Upper lobe of left lung (tissue), 6 donors: ENCODE measurements at regions not wholly inside any gene's neighbourhood (a gene's known extent, or its start where the extent isn't known, plus 50 kb on each side); places are given as distances from the start of the nearest gene placed in this dataset.

Source experiments
- ATAC-seq, 2 donors: fragments of 200-7000 bp; cut with Tn5 transposase; one replicate each; pipeline ENCODE4 v1.9.1; 2022; ENCODE audit warnings: mild to moderate bottlenecking in 2 of 2, moderate library complexity in 2 of 2; ENCODE audit not compliant: low FRiP score in 2 of 2
- DNase-seq, 2 donors: peaks; one replicate each; pipeline ENCODE4 v3.0.0-alpha.2; 2019 to 2020
- H3K27ac ChIP-seq, 4 donors: fragments of 200-600 bp; sonication (generic); one replicate each; pipeline ENCODE4 v1.5.1; 2016 to 2019
- H3K27me3 ChIP-seq, 4 donors: fragments of 200-600 bp; sonication (generic); one replicate each; pipeline ENCODE4 v1.5.1; 2017 to 2019
- H3K36me3 ChIP-seq, 4 donors: fragments of 200-600 bp; sonication (generic); one replicate each; pipeline ENCODE4 v1.5.1; 2016 to 2019
- H3K4me1 ChIP-seq, 4 donors: fragments of 200-600 bp; sonication (generic); one replicate each; pipeline ENCODE4 v1.5.1; 2018 to 2019
- H3K4me3 ChIP-seq, 4 donors: fragments of 200-600 bp; sonication (generic); one replicate each; pipeline ENCODE4 v1.5.1; 2017 to 2019; ENCODE audit warnings: mild to moderate bottlenecking in 2 of 4, moderate library complexity in 1 of 4
- H3K9me3 ChIP-seq, 4 donors: fragments of 200-600 bp; sonication (generic); one replicate each; pipeline ENCODE4 v1.5.1; 2018 to 2019
- EP300 ChIP-seq, 4 donors: sonication (generic); formaldehyde crosslinking; IDR thresholded peaks; one replicate each; pipeline ENCODE4 v1.5.1; 2017; ENCODE audit warnings: antibody characterized with exemption in 4 of 4, control low read depth in 2 of 4
- POLR2A ChIP-seq, 4 donors: fragments of 450-650 bp; IDR thresholded peaks; one replicate each; pipeline ENCODE4 v1.5.1; 2016 to 2017; ENCODE audit warnings: antibody characterized with exemption in 4 of 4, mild to moderate bottlenecking in 2 of 4
- POLR2AphosphoS5 ChIP-seq, 2 donors: sonication (generic); formaldehyde crosslinking; IDR thresholded peaks; one replicate each; pipeline ENCODE4 v1.5.1; 2017; ENCODE audit warnings: antibody characterized with exemption in 2 of 2
- WGBS, 2 donors: methylation state at CpG; one replicate each; pipeline ENCODE4 v1.1.5; 2017 to 2018; 5-methylcytosine and 5-hydroxymethylcytosine counted together
- TF ChIP-seq, protein P1 (sequence below), 6 experiments: fragments of 450-650 bp in 4 of 6; fragments of 200-600 bp in 2 of 6; sonication (generic) in 2 of 6; IDR thresholded peaks; one replicate each; pipeline ENCODE4 v1.5.1; 2016 to 2019; ENCODE audit warnings: antibody characterized with exemption in 6 of 6
- donor health status: DM: no; HTN: no; CAD: no; lungs with moderate emphysema.
- donor health status: DM: no; HTN: yes; CAD: no; lungs with severe emphysema.

DNA sequence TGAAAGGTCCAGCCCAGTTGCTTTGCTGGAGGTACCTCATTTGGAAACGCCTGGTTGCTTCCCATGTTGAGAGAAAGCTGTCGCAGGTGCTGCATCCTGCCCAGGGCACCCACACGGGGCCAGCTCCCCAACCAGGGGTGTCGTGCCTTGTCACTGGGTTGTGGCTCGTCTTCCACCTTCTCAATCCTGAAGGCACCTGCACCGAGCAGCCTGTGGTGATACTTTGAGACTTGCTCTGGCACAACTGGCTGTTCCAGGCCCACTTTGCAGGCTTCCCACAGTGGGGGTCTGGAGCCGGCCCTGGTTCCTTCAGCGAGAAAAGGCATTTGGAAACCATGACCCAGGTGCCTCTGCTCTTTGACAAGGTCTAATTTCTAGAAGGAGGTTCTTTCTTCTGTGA, 197.3 kb upstream of the PPP2R2D start:
- no peak for ATAC-seq
- H3K4me1 ChIP-seq, result no peaks in the 10 kb centered on the region
- TF ChIP-seq POLR2AphosphoS5 (IDR thresholded peaks at IDR 0.05), result no peak
- no peaks in the 10 kb centered on the region for H3K36me3 ChIP-seq
- peaks cover 0 to 17% (median 16%) of the 10 kb centered on the region in 4 donors for H3K9me3 ChIP-seq
- no peak overlapping the region for H3K27ac ChIP-seq
- no peak for DNase-seq
- H3K27me3 ChIP-seq, result no peaks in the 10 kb centered on the region
- 73 to 94% methylated on average over 6 to 8 of the region's 8 CpGs for WGBS, 2 donors
- no peak overlapping the region for H3K4me3 ChIP-seq

DNA sequence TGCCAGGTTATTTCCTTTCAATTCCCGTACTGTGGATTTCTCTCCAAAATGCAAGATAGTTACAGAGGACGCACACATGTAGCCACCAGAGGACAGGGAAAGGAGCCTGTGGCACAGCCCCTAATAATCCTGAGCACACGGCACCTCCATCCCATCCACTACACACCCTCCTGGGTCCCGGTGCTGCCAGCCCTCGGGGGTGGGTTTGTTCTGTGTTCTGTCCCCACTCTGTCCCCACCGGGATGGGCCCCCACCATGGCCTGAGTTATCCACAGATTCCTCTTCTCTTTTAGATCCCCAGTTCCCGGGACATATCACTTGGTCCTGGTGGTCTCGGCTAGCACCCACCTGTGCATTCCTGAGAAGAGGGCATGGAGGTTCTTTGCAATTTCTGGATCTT, 196.9 kb upstream of the PPP2R2D start:
- DNase-seq, result no peak

DNA sequence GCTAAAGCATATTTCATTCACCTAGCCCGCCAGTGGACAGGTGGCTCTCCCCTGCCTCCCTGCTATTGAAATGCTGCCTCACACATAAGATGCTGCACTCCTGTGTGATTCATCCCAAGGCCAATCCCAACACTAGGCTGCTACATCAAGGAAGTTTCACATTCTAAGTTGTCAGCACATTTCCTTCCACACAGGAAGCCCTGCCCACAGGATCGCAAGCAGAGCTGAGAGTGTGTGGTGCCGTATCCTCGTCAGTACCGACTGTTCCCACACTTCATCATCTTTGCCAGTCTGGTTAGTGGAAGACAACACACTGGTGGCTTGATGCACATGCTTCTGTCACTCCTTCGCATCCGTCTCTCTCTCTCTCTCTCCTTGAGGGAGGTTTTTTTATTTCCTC, 194.3 kb upstream of the PPP2R2D start:
- H3K27me3 ChIP-seq, result no peaks in the 10 kb centered on the region
- H3K4me3 ChIP-seq, result no peak overlapping the region
- H3K27ac ChIP-seq, result no peak overlapping the region
- H3K4me1 ChIP-seq, result no peaks in the 10 kb centered on the region
- TF ChIP-seq, protein P1, sequence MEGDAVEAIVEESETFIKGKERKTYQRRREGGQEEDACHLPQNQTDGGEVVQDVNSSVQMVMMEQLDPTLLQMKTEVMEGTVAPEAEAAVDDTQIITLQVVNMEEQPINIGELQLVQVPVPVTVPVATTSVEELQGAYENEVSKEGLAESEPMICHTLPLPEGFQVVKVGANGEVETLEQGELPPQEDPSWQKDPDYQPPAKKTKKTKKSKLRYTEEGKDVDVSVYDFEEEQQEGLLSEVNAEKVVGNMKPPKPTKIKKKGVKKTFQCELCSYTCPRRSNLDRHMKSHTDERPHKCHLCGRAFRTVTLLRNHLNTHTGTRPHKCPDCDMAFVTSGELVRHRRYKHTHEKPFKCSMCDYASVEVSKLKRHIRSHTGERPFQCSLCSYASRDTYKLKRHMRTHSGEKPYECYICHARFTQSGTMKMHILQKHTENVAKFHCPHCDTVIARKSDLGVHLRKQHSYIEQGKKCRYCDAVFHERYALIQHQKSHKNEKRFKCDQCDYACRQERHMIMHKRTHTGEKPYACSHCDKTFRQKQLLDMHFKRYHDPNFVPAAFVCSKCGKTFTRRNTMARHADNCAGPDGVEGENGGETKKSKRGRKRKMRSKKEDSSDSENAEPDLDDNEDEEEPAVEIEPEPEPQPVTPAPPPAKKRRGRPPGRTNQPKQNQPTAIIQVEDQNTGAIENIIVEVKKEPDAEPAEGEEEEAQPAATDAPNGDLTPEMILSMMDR (IDR thresholded peaks at IDR 0.05), result no peak
- TF ChIP-seq POLR2A (IDR thresholded peaks at IDR 0.05) (no peak), EP300 (IDR thresholded peaks at IDR 0.05) (no peak), POLR2AphosphoS5 (IDR thresholded peaks at IDR 0.05) (no peak)
- ATAC-seq, result no peak
- H3K36me3 ChIP-seq, result no peaks in the 10 kb centered on the region
- 68 to 69% methylated on average over 7 of the region's 7 CpGs for WGBS, 2 donors
- DNase-seq, result no peak
- H3K9me3 ChIP-seq, result peaks cover 0 to 17% (median 16%) of the 10 kb centered on the region in 4 donors

More for the DNA sequence above, 196.9 kb upstream of the PPP2R2D start:
- no peak overlapping the region for H3K4me3 ChIP-seq
- H3K9me3 ChIP-seq, result peaks cover 0 to 17% (median 16%) of the 10 kb centered on the region in 4 donors
- ATAC-seq, result no peak
- H3K27ac ChIP-seq, result no peak overlapping the region
- no peak for TF ChIP-seq POLR2AphosphoS5 (IDR thresholded peaks at IDR 0.05)
- 91 to 93% methylated on average over 8 of the region's 8 CpGs for WGBS, 2 donors
- no peaks in the 10 kb centered on the region for H3K4me1 ChIP-seq
- no peaks in the 10 kb centered on the region for H3K36me3 ChIP-seq
- H3K27me3 ChIP-seq, result no peaks in the 10 kb centered on the region

DNA sequence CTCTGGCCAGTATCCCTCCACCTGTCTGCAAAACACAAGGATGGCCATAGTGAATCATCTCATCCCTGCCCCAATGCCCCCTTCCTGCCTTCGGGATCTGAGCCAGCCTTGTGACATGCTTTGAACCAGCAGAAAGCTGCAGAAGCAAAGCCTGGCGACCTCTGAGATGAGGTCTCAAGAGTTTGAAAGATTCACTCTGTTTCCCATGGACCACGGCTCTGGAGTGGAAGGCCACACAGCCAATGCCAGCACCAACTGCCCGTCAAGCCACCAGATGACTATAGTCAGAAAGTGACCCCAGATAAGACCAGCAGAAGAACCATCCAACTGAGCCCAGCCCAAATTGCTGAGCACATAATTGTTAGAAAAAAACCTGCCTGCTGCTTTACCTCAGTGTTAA, 193.9 kb upstream of the PPP2R2D start:
- no peak for ATAC-seq
- WGBS, 2 donors, result 88 to 92% methylated on average over 4 of the region's 4 CpGs
- Histone ChIP-seq H3K36me3 (no peaks in the 10 kb centered on the region), H3K27me3 (no peaks in the 10 kb centered on the region), H3K9me3 (peaks cover 0 to 17% (median 16%) of the 10 kb centered on the region in 4 donors), H3K27ac (no peak overlapping the region), H3K4me3 (no peak overlapping the region), H3K4me1 (no peaks in the 10 kb centered on the region)
- no peak for DNase-seq
- TF ChIP-seq POLR2A (IDR thresholded peaks at IDR 0.05) (no peak), EP300 (IDR thresholded peaks at IDR 0.05) (no peak), POLR2AphosphoS5 (IDR thresholded peaks at IDR 0.05) (no peak)
- TF ChIP-seq, protein P1 (IDR thresholded peaks at IDR 0.05), result no peak

DNA sequence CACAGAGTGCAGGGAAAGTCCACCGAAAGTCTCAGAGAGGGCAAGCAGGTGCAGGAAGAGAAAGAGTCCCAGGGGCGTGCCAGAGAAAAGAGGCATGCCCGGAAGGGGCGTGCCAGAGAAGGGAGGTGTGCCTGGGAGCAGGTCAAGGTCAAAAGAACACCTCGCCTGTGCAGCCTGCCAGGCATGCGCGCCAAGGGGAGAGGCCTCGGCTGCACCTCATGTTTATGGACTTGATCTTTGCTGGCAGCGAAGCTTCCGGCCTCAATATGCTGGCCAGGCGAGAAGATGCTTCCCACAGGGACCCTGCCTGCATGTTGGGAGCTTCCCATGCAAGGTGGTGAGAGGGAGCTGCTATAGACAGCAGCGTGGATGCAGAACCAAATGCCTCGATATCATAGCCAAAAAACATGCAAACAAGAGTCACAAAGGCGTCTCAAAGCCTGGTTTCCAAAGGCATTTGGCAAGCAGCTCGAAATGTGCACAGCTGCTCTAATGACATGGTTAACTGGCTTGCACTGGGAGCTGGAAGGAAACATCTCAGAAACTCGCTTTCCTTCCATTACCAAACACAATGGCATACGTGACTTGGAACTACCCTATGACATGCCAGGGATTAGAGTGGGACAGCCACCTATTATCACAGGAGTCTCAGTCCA, 192.5 kb upstream of the PPP2R2D start:
- TF ChIP-seq POLR2AphosphoS5 (IDR thresholded peaks at IDR 0.05) (no peak), EP300 (IDR thresholded peaks at IDR 0.05) (no peak), POLR2A (IDR thresholded peaks at IDR 0.05) (no peak)
- TF ChIP-seq, protein P1 (IDR thresholded peaks at IDR 0.05), result no peak
- DNase-seq (peak in 1 of 2 donors; percentile 18), ATAC-seq (no peak)
- 82 to 87% methylated on average over 17 of the region's 17 CpGs for WGBS, 2 donors
- H3K36me3 ChIP-seq, result no peaks in the 10 kb centered on the region
- peaks cover 0 to 17% (median 16%) of the 10 kb centered on the region in 4 donors for H3K9me3 ChIP-seq
- no peaks in the 10 kb centered on the region for H3K27me3 ChIP-seq
- H3K27ac ChIP-seq, result no peak overlapping the region
- H3K4me1 ChIP-seq, result no peaks in the 10 kb centered on the region
- no peak overlapping the region for H3K4me3 ChIP-seq
